ENCODE measurements at regions not wholly inside any gene's neighbourhood (a gene's known extent, or its start where the extent isn't known, plus 50 kb on each side); places are given as distances from the start of the nearest gene placed in this dataset.

DNA sequence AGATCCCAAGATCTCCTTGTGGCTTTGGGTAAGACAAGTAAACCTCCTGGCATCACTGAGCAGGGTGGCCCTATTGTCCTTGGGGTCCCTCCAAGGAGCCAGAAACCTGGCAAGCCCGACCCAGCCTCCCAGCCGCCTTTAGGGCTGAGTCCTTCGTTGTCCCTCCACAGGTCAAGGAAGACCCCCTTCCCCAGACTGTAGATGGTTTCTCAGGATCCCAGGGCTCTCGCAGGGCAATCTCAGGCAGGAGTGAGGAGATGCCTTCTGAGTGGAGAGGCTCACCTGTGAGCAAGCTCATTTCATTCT, 71.6 kb upstream of the CSF3R start:
- H3K27me3 Mint-ChIP-seq (ENCODE audit: low read depth) = peaks cover 66% of the 10 kb centered on the region
- no peaks in the 10 kb centered on the region for H3K4me1 Mint-ChIP-seq (ENCODE audit: low read depth)
- TF ChIP-seq, protein P1, sequence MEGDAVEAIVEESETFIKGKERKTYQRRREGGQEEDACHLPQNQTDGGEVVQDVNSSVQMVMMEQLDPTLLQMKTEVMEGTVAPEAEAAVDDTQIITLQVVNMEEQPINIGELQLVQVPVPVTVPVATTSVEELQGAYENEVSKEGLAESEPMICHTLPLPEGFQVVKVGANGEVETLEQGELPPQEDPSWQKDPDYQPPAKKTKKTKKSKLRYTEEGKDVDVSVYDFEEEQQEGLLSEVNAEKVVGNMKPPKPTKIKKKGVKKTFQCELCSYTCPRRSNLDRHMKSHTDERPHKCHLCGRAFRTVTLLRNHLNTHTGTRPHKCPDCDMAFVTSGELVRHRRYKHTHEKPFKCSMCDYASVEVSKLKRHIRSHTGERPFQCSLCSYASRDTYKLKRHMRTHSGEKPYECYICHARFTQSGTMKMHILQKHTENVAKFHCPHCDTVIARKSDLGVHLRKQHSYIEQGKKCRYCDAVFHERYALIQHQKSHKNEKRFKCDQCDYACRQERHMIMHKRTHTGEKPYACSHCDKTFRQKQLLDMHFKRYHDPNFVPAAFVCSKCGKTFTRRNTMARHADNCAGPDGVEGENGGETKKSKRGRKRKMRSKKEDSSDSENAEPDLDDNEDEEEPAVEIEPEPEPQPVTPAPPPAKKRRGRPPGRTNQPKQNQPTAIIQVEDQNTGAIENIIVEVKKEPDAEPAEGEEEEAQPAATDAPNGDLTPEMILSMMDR (IDR thresholded peaks at IDR 0.05) = no peak
- no peak for DNase-seq (ENCODE audit: low spot score)
- H3K9me3 Mint-ChIP-seq (ENCODE audit: low read depth) = no peaks in the 10 kb centered on the region
- no peak overlapping the region for H3K4me3 Mint-ChIP-seq (ENCODE audit: unreplicated experiment)
- no peak overlapping the region for H3K27ac Mint-ChIP-seq (ENCODE audit: unreplicated experiment)
- H3K36me3 Mint-ChIP-seq (ENCODE audit: low read depth) = no peaks in the 10 kb centered on the region

DNA sequence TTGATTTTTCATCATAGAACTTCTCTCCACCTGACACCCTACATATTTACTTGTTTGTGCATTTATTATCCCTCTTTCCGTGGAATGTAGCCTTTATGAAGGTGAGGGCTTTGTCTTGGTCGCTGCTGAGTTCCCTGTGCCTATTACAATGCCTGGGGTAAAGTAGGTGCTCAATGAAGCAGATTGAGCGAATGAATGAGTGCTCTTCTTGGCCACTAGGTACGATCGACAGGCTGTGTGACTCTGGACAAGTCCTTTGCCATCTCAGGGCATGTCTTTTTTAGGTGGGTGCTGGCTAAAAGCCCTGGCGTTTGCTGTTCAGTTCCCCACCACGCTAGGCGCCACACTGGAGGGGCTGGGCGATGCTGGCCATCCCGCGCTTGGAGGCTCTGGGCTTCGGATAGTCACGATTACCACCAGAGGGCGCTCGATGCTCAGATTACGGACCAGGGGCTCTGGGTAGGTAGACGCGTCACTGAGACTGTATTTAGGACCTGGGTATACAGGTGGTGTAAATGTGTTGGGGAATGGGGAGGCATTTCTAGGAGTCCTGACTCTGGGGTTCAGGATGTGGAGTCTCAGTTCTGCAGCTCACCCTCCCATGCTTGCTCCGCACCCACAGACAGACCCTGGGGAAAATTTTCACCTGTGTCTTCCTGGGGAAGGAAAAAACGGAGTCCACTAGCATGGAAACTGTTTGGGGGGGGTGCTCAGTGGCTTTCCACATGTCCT, 71.0 kb upstream of the CSF3R start:
- no peak overlapping the region for H3K27ac Mint-ChIP-seq (ENCODE audit: unreplicated experiment)
- peaks cover 66% of the 10 kb centered on the region for H3K27me3 Mint-ChIP-seq (ENCODE audit: low read depth)
- H3K9me3 Mint-ChIP-seq (ENCODE audit: low read depth) = no peaks in the 10 kb centered on the region
- DNase-seq (ENCODE audit: low spot score) = no peak
- no peaks in the 10 kb centered on the region for H3K4me1 Mint-ChIP-seq (ENCODE audit: low read depth)
- H3K4me3 Mint-ChIP-seq (ENCODE audit: unreplicated experiment) = no peak overlapping the region
- TF ChIP-seq, protein P1 (IDR thresholded peaks at IDR 0.05) = peak; percentile 83
- H3K36me3 Mint-ChIP-seq (ENCODE audit: low read depth) = no peaks in the 10 kb centered on the region

DNA sequence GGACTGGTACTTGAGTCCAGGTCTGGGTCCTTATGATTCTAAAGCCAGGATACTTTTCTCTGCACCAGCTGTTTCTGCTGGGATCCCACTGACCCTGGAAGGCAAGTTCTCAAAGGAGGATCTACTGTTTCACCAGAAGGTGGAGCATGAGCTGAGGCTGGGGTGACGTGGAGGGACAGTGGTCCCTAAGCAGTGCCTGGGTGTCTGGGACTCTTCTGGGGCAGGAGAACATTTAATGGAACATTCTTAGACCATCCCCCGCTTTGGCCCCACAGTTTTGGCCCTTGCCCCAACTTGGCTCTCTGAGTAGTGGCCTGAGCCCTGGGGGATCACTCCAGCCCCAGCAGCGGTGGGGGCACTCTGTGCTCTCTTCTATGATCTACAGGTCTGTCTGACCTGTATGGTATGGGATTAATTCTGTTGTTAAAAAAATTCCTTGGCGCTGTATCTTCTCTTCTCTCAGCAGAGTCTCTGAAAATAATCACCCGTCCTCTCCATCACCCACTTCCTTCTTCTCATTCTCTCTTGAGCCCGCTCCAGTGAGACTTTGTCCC, 60.3 kb upstream of the CSF3R start:
- no peaks in the 10 kb centered on the region for H3K36me3 Mint-ChIP-seq (ENCODE audit: low read depth)

DNA sequence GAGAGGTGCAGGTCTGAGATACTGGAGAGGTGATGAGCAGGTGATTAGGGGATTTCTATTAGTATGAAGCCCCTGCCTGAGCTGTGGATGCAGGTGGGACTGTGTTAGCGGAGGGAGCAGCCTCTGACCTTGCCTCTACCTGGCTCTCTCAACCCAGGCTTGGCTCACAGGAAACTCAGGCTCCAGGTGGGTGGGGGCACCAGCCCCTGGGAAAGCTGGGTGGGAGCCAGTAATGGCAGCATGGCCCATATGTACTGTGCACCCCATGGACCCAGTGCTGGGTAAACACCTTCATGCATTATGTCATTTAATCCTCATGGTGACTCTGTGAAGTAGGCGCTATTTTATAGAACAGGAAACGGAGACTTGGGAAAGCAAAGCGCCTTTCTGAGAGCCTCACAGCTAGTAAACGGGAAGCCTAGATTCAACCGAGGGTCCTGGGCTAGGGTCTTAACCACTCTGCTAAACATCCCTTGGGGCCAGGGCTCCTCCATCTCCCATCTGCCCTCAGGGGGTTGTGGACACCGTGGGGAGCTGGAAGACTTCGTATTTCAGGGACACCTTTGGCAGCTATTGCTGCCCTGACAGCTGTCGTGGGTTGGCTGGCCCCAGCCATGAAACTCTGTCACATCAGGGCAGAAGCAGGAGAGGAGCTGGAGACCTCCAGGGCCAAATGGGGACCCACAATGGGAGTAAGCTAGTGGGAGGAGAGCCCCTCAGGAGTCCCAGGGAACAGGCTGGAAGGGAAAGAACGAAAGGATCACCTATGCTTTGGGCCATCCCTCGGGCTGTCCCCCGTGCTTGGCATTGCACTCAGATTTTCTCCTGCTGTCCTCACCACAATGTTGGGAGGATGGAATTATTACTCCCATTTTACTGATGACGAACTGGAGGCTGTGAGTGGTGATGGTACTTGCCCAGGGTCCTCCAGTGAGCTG, 59.6 kb upstream of the CSF3R start:
- H3K9me3 Mint-ChIP-seq (ENCODE audit: low read depth) = no peaks in the 10 kb centered on the region
- H3K36me3 Mint-ChIP-seq (ENCODE audit: low read depth) = no peaks in the 10 kb centered on the region
- no peak for DNase-seq (ENCODE audit: low spot score)
- no peaks in the 10 kb centered on the region for H3K4me1 Mint-ChIP-seq (ENCODE audit: low read depth)
- TF ChIP-seq, protein P1 (IDR thresholded peaks at IDR 0.05) = no peak
- H3K27me3 Mint-ChIP-seq (ENCODE audit: low read depth) = peaks cover 52% of the 10 kb centered on the region
- H3K4me3 Mint-ChIP-seq (ENCODE audit: unreplicated experiment) = no peak overlapping the region
- no peak overlapping the region for H3K27ac Mint-ChIP-seq (ENCODE audit: unreplicated experiment)

More for the DNA sequence above, 60.3 kb upstream of the CSF3R start:
- DNase-seq (ENCODE audit: low spot score) = no peak
- TF ChIP-seq, protein P1 (IDR thresholded peaks at IDR 0.05) = peak; percentile 46
- Mint-ChIP-seq H3K27me3 (ENCODE audit: low read depth) (peaks cover 50% of the 10 kb centered on the region), H3K4me3 (ENCODE audit: unreplicated experiment) (no peak overlapping the region), H3K4me1 (ENCODE audit: low read depth) (no peaks in the 10 kb centered on the region), H3K27ac (ENCODE audit: unreplicated experiment) (no peak overlapping the region), H3K9me3 (ENCODE audit: low read depth) (no peaks in the 10 kb centered on the region)

DNA sequence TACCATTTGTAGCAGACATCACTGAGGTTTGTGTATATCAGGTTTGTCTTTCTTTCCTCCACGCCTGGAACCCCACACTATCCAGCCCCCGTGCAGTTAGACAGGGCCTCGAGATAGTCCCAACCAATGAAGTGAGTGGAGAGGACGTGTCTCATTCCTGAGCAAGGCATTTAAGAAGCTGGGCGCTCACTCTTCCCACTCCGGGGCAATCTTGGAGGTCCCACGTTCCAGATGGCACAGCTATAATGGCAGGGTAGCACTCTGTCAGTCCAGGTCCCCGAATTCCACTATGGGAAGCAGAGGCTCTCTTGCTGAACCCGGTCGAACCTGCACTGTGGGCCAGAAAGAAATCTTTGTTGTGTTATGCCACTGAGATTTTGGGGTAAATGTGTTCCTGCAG, 57.3 kb upstream of the CSF3R start:
- H3K9me3 Mint-ChIP-seq (ENCODE audit: low read depth) = no peaks in the 10 kb centered on the region

More for the DNA sequence above, 57.3 kb upstream of the CSF3R start:
- TF ChIP-seq, protein P1 (IDR thresholded peaks at IDR 0.05) = no peak
- Mint-ChIP-seq H3K36me3 (ENCODE audit: low read depth) (no peaks in the 10 kb centered on the region), H3K27ac (ENCODE audit: unreplicated experiment) (no peak overlapping the region), H3K4me3 (ENCODE audit: unreplicated experiment) (no peak overlapping the region), H3K4me1 (ENCODE audit: low read depth) (no peaks in the 10 kb centered on the region), H3K27me3 (ENCODE audit: low read depth) (peaks cover 56% of the 10 kb centered on the region)
- DNase-seq (ENCODE audit: low spot score) = no peak

Measured in chondrocyte (in vitro differentiated cells).